B cell (primary cell): ENCODE measurements at regions not wholly inside any gene's neighbourhood (a gene's known extent, or its start where the extent isn't known, plus 50 kb on each side); places are given as distances from the start of the nearest gene placed in this dataset.

Experiments used
- ATAC-seq: fragments of 200-7000 bp; cut with Tn5 transposase; one replicate; pipeline ENCODE4 v1.10.0; 2021; ENCODE audit warnings: low read depth, mild to moderate bottlenecking, moderate number of reproducible peaks, moderate library complexity
- CTCF ChIA-PET: fragments of 350-600 bp; sonication (Branson Sonifier 250); formaldehyde crosslinking; loops from one replicate; lab custom pipeline; 2021; ENCODE audit warnings: antibody characterized with exemption, inconsistent platforms; lab: Charles Lee
- POLR2A ChIA-PET: fragments of 350-600 bp; sonication (Branson Sonifier 250); formaldehyde crosslinking; loops from one replicate; lab custom pipeline; 2021; ENCODE audit warnings: antibody characterized with exemption; lab: Charles Lee
- DNase-seq: peaks from one replicate; pipeline ENCODE4 v3.0.0; 2013
- H2AFZ ChIP-seq: 2 replicates; pipeline ENCODE4 v1.6.1; 2012; ENCODE audit warnings: mild to moderate bottlenecking, low read depth, low read length; ENCODE audit not compliant: insufficient read depth, poor library complexity, severe bottlenecking
- H3K27ac ChIP-seq, 2 donors: 1 replicate in 1 of 2; 2 replicates in 1 of 2; pipeline ENCODE4 v1.5.1; 2012 to 2013; ENCODE audit warnings: low read length in 2 of 2, mild to moderate bottlenecking in 2 of 2, moderate library complexity in 1 of 2
- H3K27me3 ChIP-seq, 4 experiments: fragments of 200-600 bp in 1 of 4; sonication (generic) in 1 of 4; replicated peaks in 1 of 4; 1 replicate in 2 of 4; 2 replicates in 2 of 4; pipeline versions ENCODE4 v1.6.1 to v1.7.0; 2013 to 2016; ENCODE audit warnings: low read length in 3 of 4, mild to moderate bottlenecking in 2 of 4, mixed read lengths in 1 of 4, moderate library complexity in 1 of 4; ENCODE audit not compliant: insufficient read depth in 4 of 4, control insufficient read depth in 3 of 4; ENCODE audit errors: control extremely low read depth in 1 of 4
- H3K36me3 ChIP-seq, 2 experiments: replicated peaks in 1 of 2; 1 replicate in 1 of 2; 2 replicates in 1 of 2; pipeline versions ENCODE4 v1.6.1 to v1.7.1; 2013; ENCODE audit warnings: low read length in 1 of 2; ENCODE audit not compliant: insufficient read depth in 2 of 2, control insufficient read depth in 1 of 2; ENCODE audit errors: control extremely low read depth in 1 of 2, extremely low read depth in 1 of 2
- H3K4me1 ChIP-seq, 2 donors: fragments of 200-600 bp in 1 of 2; sonication (generic) in 1 of 2; 1 replicate in 1 of 2; 2 replicates in 1 of 2; pipeline versions ENCODE4 v1.5.1 to v1.6.1; 2013 to 2017; ENCODE audit warnings: low read length in 2 of 2; ENCODE audit not compliant: control insufficient read depth in 2 of 2, insufficient read depth in 2 of 2
- H3K4me2 ChIP-seq: replicated peaks from 2 replicates; pipeline ENCODE3; 2012; ENCODE audit warnings: mild to moderate bottlenecking, low read depth, low read length; ENCODE audit not compliant: poor library complexity, severe bottlenecking
- H3K4me3 ChIP-seq, 5 experiments: fragments of 200-600 bp in 1 of 5; sonication (generic) in 1 of 5; 1 replicate in 3 of 5; 2 replicates in 2 of 5; pipeline versions ENCODE4 v1.5.1 to v1.7.0; 2011 to 2016; ENCODE audit warnings: low read length in 4 of 5, mild to moderate bottlenecking in 4 of 5, low read depth in 2 of 5, control low read depth in 1 of 5, moderate library complexity in 1 of 5; ENCODE audit not compliant: insufficient read depth in 1 of 5; ENCODE audit errors: control extremely low read depth in 1 of 5, extremely low read depth in 1 of 5
- H3K79me2 ChIP-seq: fragments of 200-600 bp; sonication (generic); one replicate; pipeline ENCODE4 v1.6.0; 2016; ENCODE audit warnings: low read length; ENCODE audit not compliant: control insufficient read depth, insufficient read depth
- H3K9ac ChIP-seq: fragments of 200-600 bp; sonication (generic); 2 replicates; pipeline ENCODE4 v1.6.1; 2017; ENCODE audit warnings: mild to moderate bottlenecking, low read length, moderate library complexity
- H3K9me3 ChIP-seq, 3 donors: one replicate each; pipeline versions ENCODE4 v1.6.1 to v1.7.1; 2013; ENCODE audit warnings: low read length in 2 of 3; ENCODE audit not compliant: control insufficient read depth in 2 of 3, insufficient read depth in 1 of 3; ENCODE audit errors: control extremely low read depth in 1 of 3
- H4K20me1 ChIP-seq: 2 replicates; pipeline ENCODE4 v1.6.0; 2012; ENCODE audit warnings: mild to moderate bottlenecking, low read length; ENCODE audit not compliant: insufficient read depth, control insufficient read depth, poor library complexity, severe bottlenecking
- H3K27ac Mint-ChIP-seq: one replicate; pipeline ENCODE4 v1.8.0; 2021; ENCODE audit warnings: mixed read lengths
- H3K27me3 Mint-ChIP-seq: one replicate; pipeline ENCODE4 v1.8.0; 2021; ENCODE audit warnings: mixed read lengths
- H3K4me1 Mint-ChIP-seq: one replicate; pipeline ENCODE4 v1.8.0; 2021; ENCODE audit warnings: mixed read lengths
- H3K4me3 Mint-ChIP-seq: one replicate; pipeline ENCODE4 v1.8.0; 2021; ENCODE audit warnings: mixed read lengths
- H3K9me3 Mint-ChIP-seq: one replicate; pipeline ENCODE4 v1.8.0; 2022; ENCODE audit warnings: mixed read lengths; ENCODE audit not compliant: insufficient read depth
- EZH2 ChIP-seq: IDR thresholded peaks from 2 replicates; pipeline ENCODE4 v1.6.1; 2012; ENCODE audit warnings: borderline replicate concordance, low read depth, mild to moderate bottlenecking, moderate library complexity, low read length; ENCODE audit not compliant: insufficient read depth, poor library complexity, severe bottlenecking
- WGBS: methylation state at CpG from one replicate; pipeline ENCODE4 v1.1.5; 2013; ENCODE audit warnings: missing lambda C conversion rate; ENCODE audit not compliant: insufficient coverage; 5-methylcytosine and 5-hydroxymethylcytosine counted together
- intact Hi-C: fragments of 100-400 bp; cut with micrococcal nuclease; formaldehyde crosslinking; loops from one replicate; pipeline ENCODE4 v1.10.0; 2022
- TF ChIP-seq, protein P1 (sequence below): fragments of 200-600 bp; IDR thresholded peaks from one replicate; pipeline ENCODE4 v1.8.0; 2022; ENCODE audit warnings: antibody characterized with exemption, mild to moderate bottlenecking

DNA sequence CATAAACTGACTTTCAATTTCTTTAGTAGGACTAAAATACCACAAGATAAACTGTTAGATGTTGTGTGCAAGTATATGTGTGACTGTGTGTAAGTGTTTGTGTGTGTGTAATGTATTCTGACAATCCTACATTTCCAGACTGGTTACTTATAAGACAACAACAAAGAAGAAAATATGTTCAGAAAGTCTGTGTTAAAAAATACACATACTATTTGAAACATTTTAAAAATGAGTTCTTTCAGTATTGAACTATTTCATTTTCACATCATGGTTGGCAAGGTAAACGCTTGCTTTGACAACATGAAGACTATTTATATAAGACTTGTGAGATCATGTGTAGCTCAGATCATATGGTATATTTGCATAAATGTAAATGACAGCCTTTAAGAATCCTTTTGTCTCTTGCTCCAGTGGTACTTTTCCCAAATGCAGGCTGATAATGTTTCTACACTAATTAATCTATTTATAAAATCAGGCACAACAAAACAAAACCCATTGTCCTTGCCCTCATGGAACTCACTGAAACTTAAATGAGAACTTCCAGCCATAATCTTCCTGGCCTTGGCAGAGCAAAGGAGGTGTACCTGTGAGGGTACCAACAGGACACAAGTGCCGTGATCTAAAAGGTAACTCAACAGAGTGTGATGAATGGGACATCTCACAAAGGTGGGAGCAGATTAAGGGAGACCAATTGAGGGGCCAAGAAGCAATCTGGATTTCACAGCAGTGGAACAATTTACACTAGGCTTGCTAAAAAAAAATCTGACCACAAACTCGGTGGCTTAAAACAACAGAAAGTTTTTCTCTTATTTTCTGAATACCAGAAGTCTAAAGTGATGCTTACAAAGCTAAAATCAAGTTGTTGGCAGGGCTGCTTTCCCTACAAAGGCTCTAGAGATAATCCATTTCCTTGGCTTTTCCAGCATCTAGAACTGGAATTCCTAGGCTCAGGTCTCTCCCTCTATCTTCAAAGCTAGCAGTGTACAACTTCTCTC lies 349.0 kb downstream of the TBC1D4 start:
- Histone ChIP-seq H4K20me1 (no peaks in the 10 kb centered on the region), H3K36me3 (no peaks in the 10 kb centered on the region), H3K79me2 (no peaks in the 10 kb centered on the region), H3K27me3 (no peaks in the 10 kb centered on the region), H3K27ac (no peak overlapping the region), H3K4me3 (no peak overlapping the region), H2AFZ (no peak overlapping the region), H3K9me3 (no peaks in the 10 kb centered on the region), H3K9ac (no peak overlapping the region), H3K4me2 (no peak overlapping the region), H3K4me1 (no peaks in the 10 kb centered on the region)
- ChIA-PET CTCF (no interaction called here), POLR2A (no interaction called here)
- no peak overlapping the region for H3K4me3 Mint-ChIP-seq
- no peaks in the 10 kb centered on the region for H3K4me1 Mint-ChIP-seq
- no peak overlapping the region for H3K27ac Mint-ChIP-seq
- TF ChIP-seq, protein P1, sequence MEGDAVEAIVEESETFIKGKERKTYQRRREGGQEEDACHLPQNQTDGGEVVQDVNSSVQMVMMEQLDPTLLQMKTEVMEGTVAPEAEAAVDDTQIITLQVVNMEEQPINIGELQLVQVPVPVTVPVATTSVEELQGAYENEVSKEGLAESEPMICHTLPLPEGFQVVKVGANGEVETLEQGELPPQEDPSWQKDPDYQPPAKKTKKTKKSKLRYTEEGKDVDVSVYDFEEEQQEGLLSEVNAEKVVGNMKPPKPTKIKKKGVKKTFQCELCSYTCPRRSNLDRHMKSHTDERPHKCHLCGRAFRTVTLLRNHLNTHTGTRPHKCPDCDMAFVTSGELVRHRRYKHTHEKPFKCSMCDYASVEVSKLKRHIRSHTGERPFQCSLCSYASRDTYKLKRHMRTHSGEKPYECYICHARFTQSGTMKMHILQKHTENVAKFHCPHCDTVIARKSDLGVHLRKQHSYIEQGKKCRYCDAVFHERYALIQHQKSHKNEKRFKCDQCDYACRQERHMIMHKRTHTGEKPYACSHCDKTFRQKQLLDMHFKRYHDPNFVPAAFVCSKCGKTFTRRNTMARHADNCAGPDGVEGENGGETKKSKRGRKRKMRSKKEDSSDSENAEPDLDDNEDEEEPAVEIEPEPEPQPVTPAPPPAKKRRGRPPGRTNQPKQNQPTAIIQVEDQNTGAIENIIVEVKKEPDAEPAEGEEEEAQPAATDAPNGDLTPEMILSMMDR: no peak
- TF ChIP-seq EZH2: no peak
- 100% methylated on average over 1 of the region's 3 CpGs for WGBS
- ATAC-seq (no peak), DNase-seq (no peak)
- H3K9me3 Mint-ChIP-seq: peaks cover 5% of the 10 kb centered on the region
- intact Hi-C loops: no loop called here
- H3K27me3 Mint-ChIP-seq: no peaks in the 10 kb centered on the region

DNA sequence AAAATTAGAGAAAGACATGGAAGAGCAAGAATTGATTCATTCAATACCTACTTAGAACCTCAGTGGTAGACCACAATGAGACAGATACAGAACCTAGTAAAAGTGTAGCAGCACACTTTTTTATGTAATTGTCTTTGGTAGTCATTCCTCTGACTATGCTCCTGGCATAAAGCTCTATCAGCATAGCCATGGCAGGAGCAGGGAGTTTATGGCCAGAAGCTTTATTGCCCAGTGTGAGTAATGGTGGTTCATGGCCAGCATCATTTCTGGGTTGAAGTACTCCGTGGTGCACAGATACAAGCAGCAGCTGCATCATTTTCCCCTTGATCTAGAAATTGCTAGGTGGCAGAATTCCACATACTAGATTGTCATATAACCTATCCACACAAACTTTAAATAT lies 352.6 kb downstream of the TBC1D4 start:
- H3K9me3 ChIP-seq: no peaks in the 10 kb centered on the region
- no peak overlapping the region for H2AFZ ChIP-seq
- no peak overlapping the region for H3K27ac Mint-ChIP-seq
- no peaks in the 10 kb centered on the region for H3K27me3 Mint-ChIP-seq
- intact Hi-C loops: no loop called here
- no peak overlapping the region for H3K4me3 Mint-ChIP-seq
- H3K27me3 ChIP-seq: no peaks in the 10 kb centered on the region
- H3K9ac ChIP-seq: no peak overlapping the region
- TF ChIP-seq, protein P1: no peak
- no peak for TF ChIP-seq EZH2
- no peaks in the 10 kb centered on the region for H3K79me2 ChIP-seq
- H3K36me3 ChIP-seq: no peaks in the 10 kb centered on the region
- ChIA-PET CTCF (no interaction called here), POLR2A (no interaction called here)
- H3K4me1 Mint-ChIP-seq: no peaks in the 10 kb centered on the region
- DNase-seq (no peak), ATAC-seq (no peak)
- no peak overlapping the region for H3K4me3 ChIP-seq
- no peaks in the 10 kb centered on the region for H3K9me3 Mint-ChIP-seq
- H3K4me1 ChIP-seq: no peaks in the 10 kb centered on the region
- no peak overlapping the region for H3K4me2 ChIP-seq
- H3K27ac ChIP-seq: no peak overlapping the region
- no peaks in the 10 kb centered on the region for H4K20me1 ChIP-seq
- WGBS: no CpG with 5 or more reads among the region's 1 CpG
